ENCODE measurements at regions not wholly inside any gene's neighbourhood (a gene's known extent, or its start where the extent isn't known, plus 50 kb on each side); places are given as distances from the start of the nearest gene placed in this dataset.

DNA sequence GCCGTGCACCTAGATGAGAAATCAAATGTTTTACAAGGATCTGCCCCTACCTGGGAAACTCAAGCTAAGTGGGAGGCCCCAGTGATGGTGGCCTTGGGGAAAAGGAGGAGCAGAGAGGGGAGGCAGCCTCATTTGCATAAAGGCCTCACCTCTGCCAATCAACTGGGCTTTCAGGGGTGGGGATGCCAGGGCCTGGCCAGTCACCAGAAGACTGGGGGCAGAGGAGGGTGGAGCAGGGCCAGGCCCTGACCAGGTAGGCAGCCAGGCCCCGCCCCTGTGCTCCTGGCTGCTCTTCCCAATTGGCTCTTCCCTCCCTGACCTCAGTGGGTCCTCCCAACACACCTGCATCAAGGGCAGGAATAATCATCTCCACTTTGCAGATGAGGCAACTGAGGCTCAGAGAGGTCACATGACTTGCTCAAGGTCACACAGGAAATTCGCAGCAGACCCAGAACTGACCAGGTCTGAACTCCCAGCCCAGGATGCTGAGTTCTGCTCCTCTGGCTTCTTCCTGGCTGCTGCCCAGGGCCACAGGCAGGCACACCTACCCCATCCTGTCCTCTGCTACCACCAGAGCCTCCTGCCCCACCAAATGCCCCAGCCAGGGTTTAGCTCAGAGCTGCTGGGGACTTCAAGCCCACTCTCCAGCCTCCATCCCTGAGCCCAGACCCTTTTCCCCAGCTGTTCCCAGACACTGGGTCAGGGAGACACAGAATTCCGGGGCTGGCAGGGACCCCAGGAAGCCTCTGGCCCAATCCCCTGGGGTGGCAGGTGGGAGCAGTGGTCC lies 677.9 kb downstream of the MATN1 start:
- TF ChIP-seq CTCF (IDR thresholded peaks at IDR 0.05; ENCODE audit: borderline replicate concordance, insufficient read depth, low read depth, low read length): no peak
- no peak overlapping the region for H3K4me3 ChIP-seq (ENCODE audit: low read depth, low read length)

- no peak for TF ChIP-seq CTCF (IDR thresholded peaks at IDR 0.05; ENCODE audit: borderline replicate concordance, insufficient read depth, low read depth, low read length)
- H3K4me3 ChIP-seq (ENCODE audit: low read depth, low read length): no peak overlapping the region
Observed at GRCh38 chr1:30044656-30045144, 678.7 kb downstream of the MATN1 start.

DNA sequence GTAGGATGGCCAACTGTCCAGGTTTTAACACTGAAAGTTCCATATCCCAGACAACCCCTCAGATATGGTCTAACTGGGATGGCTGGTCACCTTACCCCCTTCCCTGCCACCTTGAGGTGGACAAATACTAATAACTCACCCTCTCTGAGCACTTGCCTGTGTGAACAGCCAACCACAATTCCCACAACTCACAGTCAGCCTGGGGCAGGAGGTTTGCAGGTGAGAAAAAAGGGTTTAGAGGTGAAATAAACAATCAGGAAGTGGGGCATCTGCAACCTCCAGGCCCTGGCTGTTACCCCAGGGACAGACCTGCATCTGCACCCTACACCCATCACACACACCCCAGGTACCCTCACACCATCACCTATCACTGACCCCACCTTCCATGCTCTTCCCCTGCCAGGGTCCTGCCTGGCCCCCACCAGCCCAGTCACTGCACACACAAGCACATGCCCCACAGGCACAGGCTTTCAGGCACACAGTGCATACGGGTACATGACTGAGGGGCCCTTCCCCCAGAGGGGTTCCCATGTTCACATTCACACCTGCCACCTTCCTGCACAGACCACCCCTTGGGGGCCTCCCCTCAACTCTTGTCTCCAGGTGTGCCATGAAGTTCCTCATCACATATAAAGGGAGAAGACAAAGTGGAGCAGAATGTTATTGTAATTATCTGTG lies 679.5 kb downstream of the MATN1 start:
- TF ChIP-seq CTCF (IDR thresholded peaks at IDR 0.05; ENCODE audit: borderline replicate concordance, insufficient read depth, low read depth, low read length): no peak
- no peak overlapping the region for H3K4me3 ChIP-seq (ENCODE audit: low read depth, low read length)

DNA sequence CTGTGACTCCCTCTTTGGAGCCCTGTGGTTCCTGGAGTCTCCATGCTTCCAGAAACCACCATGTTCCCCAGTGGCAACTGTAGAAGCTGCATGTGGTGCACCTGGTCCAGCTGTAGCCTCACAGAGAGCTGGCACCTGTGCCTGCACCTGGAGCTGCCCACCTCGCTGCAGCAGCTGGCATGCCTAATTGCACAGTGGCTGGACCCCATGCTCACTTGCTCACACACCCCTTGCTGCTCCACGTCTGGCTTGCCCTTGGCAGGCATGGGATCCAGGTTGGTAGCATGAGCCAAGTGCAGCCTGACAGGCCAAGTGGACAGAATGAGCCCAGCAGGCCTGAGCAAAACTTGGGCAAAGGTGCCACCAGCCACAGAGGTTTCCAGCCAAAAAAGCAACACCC lies 680.1 kb downstream of the MATN1 start:
- no peak for TF ChIP-seq CTCF (IDR thresholded peaks at IDR 0.05; ENCODE audit: borderline replicate concordance, insufficient read depth, low read depth, low read length)
- no peak overlapping the region for H3K4me3 ChIP-seq (ENCODE audit: low read depth, low read length)

DNA sequence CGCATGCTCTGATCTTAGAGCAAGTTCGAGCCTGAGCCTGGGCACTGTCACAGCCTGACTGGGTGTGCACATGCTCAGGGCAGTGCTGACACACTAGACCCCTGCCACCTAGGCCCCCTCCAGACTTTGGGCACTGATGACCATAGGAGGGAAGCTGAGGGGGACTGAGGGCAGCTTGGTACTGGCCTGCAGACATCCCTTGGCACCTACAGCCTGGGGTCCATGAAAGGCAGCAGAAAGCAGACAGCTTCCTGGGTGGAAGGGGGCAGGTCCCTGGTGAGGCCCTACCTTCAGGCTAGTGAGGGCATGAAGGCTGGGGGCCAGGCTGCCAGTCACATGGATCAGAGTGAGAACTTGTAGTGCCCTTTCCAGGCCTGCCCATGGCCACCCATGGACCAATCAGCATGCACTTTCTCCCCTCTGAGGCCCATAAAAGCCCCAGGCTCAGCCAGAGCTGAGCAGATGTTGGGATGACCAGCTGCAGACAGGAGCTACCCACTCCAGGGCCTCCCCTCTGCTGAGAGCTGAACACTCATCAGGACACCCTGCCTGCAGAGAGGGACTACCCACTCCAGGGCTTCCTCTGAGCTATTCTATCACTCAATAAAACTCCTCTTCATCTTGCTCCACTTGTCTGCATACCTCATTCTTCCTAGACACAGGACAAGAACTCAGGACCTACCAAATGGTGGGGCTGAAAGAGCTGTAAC lies 680.8 kb downstream of the MATN1 start:
- TF ChIP-seq CTCF (IDR thresholded peaks at IDR 0.05; ENCODE audit: borderline replicate concordance, insufficient read depth, low read depth, low read length): no peak
- H3K4me3 ChIP-seq (ENCODE audit: low read depth, low read length): no peak overlapping the region

DNA sequence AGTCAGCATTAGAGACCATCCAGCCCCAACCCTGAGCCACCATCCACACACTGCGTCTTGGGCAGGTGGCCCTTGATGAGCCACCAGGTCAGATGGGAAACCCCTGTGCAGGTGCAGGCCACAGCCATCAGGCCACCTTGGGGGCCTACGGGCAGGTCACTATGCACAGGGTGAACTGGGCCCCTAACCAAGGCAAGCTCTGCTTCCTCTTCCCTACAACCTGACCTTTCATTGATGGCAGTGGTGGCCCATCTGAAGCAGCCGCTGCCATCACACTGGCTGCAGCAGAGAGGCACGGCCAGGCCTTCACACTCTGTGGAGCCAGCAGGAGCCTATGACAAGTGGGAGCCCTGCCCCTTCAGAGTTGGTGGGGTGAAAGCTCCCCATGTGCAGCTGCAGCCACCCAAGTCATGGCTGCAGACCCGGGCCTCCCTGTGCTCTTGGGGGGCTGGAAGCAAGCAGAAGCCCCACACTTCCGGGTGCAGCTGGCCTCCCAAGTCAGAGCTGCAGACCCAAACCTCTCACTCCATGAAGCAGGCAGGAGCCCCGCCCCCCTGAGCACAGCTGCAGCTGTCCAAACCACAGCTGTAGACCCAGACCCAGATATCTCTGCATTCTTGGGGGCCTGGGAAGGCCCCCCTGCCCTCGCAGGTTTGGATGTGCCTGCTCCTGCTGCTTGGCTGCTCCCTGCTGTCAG lies 681.5 kb downstream of the MATN1 start:
- H3K4me3 ChIP-seq (ENCODE audit: low read depth, low read length): no peak overlapping the region
- no peak for TF ChIP-seq CTCF (IDR thresholded peaks at IDR 0.05; ENCODE audit: borderline replicate concordance, insufficient read depth, low read depth, low read length)

Data from GM12875 (cell line).